Epithelial cell of proximal tubule (primary cell): ENCODE measurements at regions not wholly inside any gene's neighbourhood (a gene's known extent, or its start where the extent isn't known, plus 50 kb on each side); places are given as distances from the start of the nearest gene placed in this dataset.
A peak's percentile ranks its signal among the peaks of the same experiment; 100 is the strongest.

ENCODE experiments used
- DNase-seq: peaks from one replicate; pipeline ENCODE4 v3.0.0-alpha.2; 2011; ENCODE audit warnings: low read depth
- H3K4me3 ChIP-seq: 2 replicates; pipeline ENCODE4 v1.5.1; 2011; ENCODE audit warnings: low read depth, mild to moderate bottlenecking, low read length
- CTCF ChIP-seq: conservative IDR thresholded peaks from 2 replicates; pipeline ENCODE4 v1.5.1; 2012; ENCODE audit warnings: low read depth, mild to moderate bottlenecking, low read length

DNA sequence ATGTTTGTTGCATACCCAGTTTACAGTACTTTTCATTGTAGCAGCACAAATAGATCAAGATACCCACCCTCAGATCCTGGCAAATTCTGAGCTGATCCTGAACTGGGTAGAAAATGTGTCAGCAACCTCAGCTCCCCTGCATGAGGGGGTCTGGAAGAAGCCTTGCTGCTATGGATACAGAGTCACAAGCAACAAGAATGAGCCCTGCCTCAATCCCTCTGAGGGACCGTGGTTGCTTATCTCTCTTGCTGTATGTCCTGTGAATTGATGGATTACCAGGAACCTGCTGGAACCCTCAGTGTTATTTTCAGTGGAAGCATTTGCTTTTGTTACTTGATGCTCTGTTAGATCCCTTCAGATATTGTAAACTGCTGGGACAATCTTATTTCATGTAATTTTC lies 331.0 kb downstream of the STIM2 start:
- H3K4me3 ChIP-seq, result no peak overlapping the region
- TF ChIP-seq CTCF, result no peak
- no peak for DNase-seq

DNA sequence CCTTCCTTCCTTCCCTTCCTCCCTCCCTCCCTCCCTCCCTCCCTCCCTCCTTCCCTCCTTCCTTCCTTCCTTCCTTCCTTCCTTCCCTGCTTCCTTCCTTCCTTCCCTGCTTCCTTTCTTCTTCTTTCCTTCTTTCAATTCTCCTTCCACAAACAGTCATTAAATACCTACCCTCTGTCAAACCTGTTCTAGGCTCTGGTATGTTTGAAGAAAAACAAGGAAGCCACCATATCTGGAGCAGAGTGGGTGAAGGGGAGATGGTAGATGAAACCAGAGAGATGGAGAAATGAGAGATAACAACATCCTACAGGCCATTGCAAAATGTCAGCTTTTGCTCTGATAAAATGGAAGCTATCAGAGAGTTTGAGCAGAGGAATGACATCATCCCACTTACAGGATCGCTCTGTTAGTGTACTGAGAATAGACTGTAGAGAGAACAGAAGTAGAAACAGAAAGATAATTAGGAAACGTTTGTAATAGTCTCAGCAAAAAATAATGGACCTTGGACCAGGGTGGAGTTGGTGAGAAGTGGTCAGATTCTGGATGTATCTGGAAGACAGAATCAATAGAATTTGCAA lies 334.0 kb downstream of the STIM2 start:
- no peak for DNase-seq
- no peak for TF ChIP-seq CTCF
- no peak overlapping the region for H3K4me3 ChIP-seq

- DNase-seq, result no peak
- no peak for TF ChIP-seq CTCF
- no peak overlapping the region for H3K4me3 ChIP-seq
Observed at GRCh38 chr4:27198246-27198645, 337.6 kb downstream of the STIM2 start.

GRCh38 chr4:27198971-27199370 lies 338.3 kb downstream of the STIM2 start:
- DNase-seq, result peak; percentile 13

GRCh38 chr4:27206009-27206408 lies 345.4 kb downstream of the STIM2 start:
- no peak overlapping the region for H3K4me3 ChIP-seq
- DNase-seq, result no peak
- TF ChIP-seq CTCF, result no peak

More at GRCh38 chr4:27198971-27199370, 338.3 kb downstream of the STIM2 start:
- TF ChIP-seq CTCF, result no peak
- H3K4me3 ChIP-seq, result no peak overlapping the region

DNA sequence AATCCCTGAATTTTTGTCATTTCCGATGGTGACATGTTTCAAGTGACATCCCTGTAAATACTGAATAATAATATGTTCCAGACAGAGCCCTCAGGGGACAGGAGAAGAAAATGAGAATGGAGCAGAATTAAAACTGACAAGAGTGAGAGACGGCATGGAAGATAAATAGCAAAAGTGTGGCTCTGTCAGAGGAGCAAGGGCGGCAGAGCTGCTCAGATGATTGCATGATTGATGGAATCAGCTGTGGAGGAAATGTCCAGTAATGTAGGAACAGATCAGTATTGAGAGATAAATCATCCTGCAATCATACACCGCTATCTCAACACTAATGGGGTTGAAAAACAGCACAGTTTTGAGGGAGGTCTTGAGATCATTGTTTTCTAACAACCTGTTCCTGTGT lies 350.3 kb downstream of the STIM2 start:
- DNase-seq, result no peak
- no peak overlapping the region for H3K4me3 ChIP-seq
- no peak for TF ChIP-seq CTCF

DNA sequence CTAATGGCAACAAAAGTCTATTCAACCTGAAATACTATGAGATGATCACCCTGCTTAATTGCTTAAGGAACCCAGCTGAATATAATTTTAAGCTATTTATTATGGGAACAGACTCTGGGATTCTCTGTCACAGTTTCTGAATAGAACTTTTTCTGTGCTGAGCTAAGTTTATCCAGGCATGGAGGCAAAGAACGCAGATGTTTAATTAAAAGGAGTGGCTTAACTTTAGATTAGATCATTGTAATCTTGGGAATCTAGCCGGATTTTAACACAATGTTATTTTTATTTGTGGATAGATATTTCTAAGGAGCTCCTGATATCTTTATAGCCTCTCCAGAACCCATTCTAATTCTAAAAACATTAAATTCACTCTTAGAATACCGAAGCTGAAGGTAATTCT lies 353.4 kb downstream of the STIM2 start:
- no peak for TF ChIP-seq CTCF
- DNase-seq, result no peak
- no peak overlapping the region for H3K4me3 ChIP-seq
